ENCODE measurements at regions not wholly inside any gene's neighbourhood (a gene's known extent, or its start where the extent isn't known, plus 50 kb on each side); places are given as distances from the start of the nearest gene placed in this dataset.

- DNase-seq (no peak), ATAC-seq (no peak)
- CTCF ChIA-PET, result no interaction called here
- H3K9me3 Mint-ChIP-seq (ENCODE audit: low read depth), result peaks cover 5% of the 10 kb centered on the region
- no peak overlapping the region for H3K4me3 Mint-ChIP-seq
- POLR2A ChIA-PET, result no interaction called here
- no peak overlapping the region for H3K27ac Mint-ChIP-seq
- intact Hi-C loops (cut with DNase I, micrococcal nuclease), result no loop called here
- H3K4me1 Mint-ChIP-seq, result no peaks in the 10 kb centered on the region
- peaks cover 8% of the 10 kb centered on the region for H3K27me3 Mint-ChIP-seq
- H3K36me3 Mint-ChIP-seq (ENCODE audit: low read depth), result no peaks in the 10 kb centered on the region
Measured at GRCh38 chr13:29654843-29655547, 59.5 kb upstream of the SLC7A1 start.

GRCh38 chr13:29654384-29654783 is 58.9 kb upstream of the SLC7A1 start:
- Mint-ChIP-seq H3K27me3 (peaks cover 6% of the 10 kb centered on the region), H3K4me3 (no peak overlapping the region), H3K36me3 (ENCODE audit: low read depth) (no peaks in the 10 kb centered on the region), H3K9me3 (ENCODE audit: low read depth) (no peaks in the 10 kb centered on the region), H3K4me1 (no peaks in the 10 kb centered on the region), H3K27ac (no peak overlapping the region)
- DNase-seq (no peak), ATAC-seq (no peak)
- ChIA-PET CTCF (no interaction called here), POLR2A (no interaction called here)
- intact Hi-C loops (cut with DNase I, micrococcal nuclease), result no loop called here

- H3K4me3 Mint-ChIP-seq, result no peak overlapping the region
- intact Hi-C loops (cut with DNase I, micrococcal nuclease), result no loop called here
Measured at GRCh38 chr13:29648760-29649159, 53.3 kb upstream of the SLC7A1 start.

More at GRCh38 chr13:29648760-29649159, 53.3 kb upstream of the SLC7A1 start:
- Mint-ChIP-seq H3K9me3 (ENCODE audit: low read depth) (peaks cover 4% of the 10 kb centered on the region), H3K4me1 (peaks cover 3% of the 10 kb centered on the region), H3K27me3 (no peaks in the 10 kb centered on the region), H3K27ac (no peak overlapping the region), H3K36me3 (ENCODE audit: low read depth) (no peaks in the 10 kb centered on the region)
- CTCF ChIA-PET, result interaction anchor here (1.6 kb wide), 1 partner anchor 10 kb away, joined by 4 read pairs; no protein-coding TSS in a partner anchor
- POLR2A ChIA-PET, result no interaction called here
- DNase-seq (no peak), ATAC-seq (no peak)
